HG02885 (cell line): ENCODE measurements at regions not wholly inside any gene's neighbourhood (a gene's known extent, or its start where the extent isn't known, plus 50 kb on each side); places are given as distances from the start of the nearest gene placed in this dataset.
"Not testable (repeated sequence)": the region's sequence is repeated elsewhere in the genome, so short reads cannot be mapped to it uniquely, and the experiment has no call there.

Source experiments
- ATAC-seq: cut with Tn5 transposase; IDR thresholded peaks from one replicate; pipeline ENCODE4 v1.9.1; 2021; ENCODE audit warnings: mild to moderate bottlenecking; ENCODE audit not compliant: unreplicated experiment, poor library complexity

DNA sequence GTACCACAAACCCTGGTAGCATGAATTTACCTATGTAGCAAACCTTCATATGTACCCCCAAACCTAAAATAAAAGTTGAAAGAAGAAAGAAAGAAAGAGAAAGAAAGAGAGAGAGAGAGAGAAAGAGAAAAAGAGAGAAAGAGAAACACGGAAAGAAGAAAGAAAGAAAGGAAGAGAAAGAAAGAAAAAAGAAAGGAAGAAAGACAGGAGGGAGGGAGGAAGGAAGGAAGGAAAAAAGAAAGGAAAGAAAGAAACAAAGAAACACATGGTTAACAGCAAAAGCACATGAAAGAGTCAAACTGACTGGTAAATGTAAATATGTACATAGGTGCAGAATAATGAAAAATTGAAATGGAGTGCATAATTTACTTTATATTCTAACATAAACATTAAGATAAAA, 903.4 kb downstream of the LRFN5 start:
- no peak for ATAC-seq

- ATAC-seq: no peak
These were observed 901.7 kb downstream of the LRFN5 start for GRCh38 chr14:42508209-42508946.

DNA sequence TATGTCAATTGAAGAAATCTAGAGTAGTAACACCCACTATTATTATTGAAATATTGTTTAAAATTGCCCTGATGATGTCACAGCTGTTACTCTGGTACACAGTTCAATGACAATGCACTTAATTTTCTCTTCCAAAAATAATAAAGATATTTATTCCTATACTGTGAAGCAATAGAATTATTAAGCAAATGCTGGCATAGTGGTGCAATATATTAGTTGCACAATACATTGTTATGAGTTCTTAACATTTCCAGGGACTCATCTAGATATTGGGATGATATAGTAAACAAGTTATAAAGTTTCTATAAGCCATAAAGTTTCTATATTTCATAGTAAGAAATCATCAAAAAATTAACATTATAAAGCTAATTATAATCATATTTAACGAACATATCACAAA, 897.8 kb downstream of the LRFN5 start:
- ATAC-seq: no peak

DNA sequence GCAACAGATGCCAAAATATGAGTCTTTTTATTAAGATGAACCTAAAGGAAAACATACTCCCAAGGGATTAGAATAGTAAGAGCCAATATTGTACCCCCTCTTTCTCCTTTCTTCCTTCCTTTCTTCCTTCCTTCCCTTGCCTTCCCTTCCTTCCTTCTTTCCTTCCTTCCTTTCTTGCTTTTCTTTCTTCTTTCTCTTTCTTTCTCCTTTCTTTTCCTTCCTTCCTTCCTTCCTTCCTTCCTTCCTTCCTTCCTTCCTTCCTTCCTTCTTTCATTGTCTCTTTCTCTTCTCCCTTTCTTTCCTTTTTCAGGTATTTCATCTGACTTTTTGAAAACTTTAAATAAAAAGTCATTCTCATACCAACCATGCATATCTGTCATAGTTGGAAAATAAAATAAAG, 892.5 kb downstream of the LRFN5 start:
- no peak for ATAC-seq

DNA sequence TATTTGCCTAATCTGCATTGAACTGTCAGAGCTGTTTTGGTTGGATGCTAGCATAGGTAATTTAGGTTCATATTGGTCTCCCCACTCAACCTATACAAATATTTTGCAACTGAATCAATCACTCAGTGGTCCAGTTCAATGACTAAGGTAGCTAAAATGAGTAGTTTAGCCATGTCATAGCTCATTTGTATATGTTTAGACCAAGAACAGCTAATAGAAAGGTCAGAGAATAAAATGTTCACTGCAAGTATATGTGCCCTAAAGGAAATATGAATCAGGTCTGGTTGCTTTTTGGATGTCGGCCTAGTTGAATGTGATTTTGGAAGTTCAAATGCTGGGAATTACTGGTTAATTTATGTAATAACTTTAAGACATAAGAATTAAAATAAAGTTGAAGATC, 883.9 kb downstream of the LRFN5 start:
- ATAC-seq: no peak

DNA sequence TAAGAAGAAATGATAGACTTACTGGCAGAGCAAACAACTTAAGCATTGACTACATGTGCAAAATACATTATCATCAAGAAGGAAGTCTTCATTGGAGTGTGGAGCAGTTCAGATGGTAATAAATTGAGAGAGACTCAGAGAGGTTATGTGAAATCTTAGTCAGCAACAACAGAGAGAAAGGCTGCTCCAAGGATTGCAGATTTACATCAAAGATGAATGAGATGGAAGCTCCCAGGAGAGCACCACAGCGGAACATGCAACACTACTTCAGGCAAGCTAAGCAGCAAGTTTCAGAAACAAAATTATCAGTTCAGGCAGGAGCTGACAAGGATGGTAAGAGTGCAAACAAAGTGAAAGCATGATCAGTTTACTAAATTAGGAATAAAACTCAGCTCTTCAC, 882.3 kb downstream of the LRFN5 start:
- no peak for ATAC-seq

DNA sequence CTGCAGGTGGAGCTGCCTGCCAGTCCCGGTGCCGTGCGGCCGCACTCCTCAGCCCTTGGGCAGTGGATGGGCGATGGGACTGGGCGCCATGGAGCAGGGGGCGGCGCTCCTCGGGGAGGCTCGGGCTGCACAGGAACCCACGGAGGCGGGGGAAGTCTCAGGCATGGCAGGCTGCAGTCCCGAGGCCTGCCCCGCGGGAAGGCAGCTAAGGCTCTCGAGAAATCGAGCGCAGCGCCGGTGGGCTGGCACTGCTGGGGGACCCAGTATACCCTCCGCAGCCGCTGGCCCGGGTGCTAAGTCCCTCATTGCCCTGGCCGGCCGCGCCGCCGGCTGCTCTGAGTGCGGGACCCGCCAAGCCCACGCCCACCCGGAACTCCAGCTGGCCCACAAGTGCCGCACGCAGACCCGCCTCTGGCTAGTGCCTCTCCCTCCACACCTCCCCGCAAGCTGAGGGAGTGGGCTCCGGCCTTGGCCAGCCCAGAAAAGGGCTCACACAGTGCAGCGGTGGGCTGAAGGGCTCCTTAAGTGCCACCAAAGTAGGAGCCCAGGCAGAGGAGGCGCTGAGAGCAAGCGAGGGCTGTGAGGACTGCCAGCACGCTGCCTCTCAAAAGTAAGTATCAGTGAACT, 875.8 kb downstream of the LRFN5 start:
- not testable (repeated sequence) for ATAC-seq

DNA sequence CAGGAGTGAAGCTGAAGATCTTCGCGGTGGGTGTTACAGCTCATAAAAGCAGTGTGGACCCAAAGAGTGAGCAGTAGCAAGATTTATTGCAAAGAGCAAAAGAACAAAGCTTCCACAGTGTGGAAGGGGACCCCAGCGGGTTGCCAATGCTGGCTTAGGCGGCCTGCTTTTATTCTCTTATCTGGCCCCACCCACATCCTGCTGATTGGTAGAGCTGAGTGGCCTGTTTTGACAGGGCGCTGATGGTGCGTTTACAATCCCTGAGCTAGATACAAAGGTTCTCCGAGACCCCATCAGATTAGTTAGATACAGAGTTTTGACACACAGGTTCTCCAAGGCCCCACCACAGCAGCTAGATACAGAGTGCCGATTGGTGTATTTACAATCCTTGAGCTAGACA, 875.0 kb downstream of the LRFN5 start:
- ATAC-seq: not testable (repeated sequence)

DNA sequence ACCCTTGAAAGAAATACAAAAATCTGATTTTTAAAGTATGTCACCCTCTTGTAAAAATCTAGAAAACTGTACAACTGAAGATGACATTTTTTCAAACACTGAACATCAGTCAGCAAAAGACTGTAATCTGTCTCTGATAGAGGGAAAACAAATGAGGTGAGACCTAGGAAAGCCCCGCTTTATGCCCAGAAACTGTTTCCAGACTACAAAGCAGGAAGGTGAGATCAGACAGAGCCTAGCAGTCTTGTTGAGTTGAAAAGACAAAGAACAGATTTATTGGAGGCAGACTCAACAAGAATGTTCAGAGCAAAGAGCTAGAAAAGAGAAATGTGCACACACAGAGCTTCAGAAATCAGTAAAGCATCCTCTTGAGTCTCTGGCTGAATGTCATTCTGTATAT, 873.6 kb downstream of the LRFN5 start:
- ATAC-seq: no peak

GRCh38 chr14:42475289-42475688, 868.6 kb downstream of the LRFN5 start:
- ATAC-seq: no peak

DNA sequence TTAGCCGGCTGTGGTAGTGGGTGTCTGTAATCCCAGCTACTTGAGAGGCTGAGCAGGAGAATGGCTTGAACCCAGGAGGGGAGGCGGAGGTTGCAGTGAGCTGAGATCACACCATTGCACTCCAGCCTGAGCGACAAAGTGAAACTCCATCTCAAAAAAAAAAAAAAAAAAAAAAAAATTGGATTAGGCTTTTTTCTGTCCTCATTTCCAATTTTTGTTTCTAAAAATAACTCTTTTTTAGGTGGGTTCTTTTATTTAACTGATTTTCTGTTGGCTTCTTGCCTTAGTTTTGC, 863.7 kb downstream of the LRFN5 start:
- no peak for ATAC-seq

DNA sequence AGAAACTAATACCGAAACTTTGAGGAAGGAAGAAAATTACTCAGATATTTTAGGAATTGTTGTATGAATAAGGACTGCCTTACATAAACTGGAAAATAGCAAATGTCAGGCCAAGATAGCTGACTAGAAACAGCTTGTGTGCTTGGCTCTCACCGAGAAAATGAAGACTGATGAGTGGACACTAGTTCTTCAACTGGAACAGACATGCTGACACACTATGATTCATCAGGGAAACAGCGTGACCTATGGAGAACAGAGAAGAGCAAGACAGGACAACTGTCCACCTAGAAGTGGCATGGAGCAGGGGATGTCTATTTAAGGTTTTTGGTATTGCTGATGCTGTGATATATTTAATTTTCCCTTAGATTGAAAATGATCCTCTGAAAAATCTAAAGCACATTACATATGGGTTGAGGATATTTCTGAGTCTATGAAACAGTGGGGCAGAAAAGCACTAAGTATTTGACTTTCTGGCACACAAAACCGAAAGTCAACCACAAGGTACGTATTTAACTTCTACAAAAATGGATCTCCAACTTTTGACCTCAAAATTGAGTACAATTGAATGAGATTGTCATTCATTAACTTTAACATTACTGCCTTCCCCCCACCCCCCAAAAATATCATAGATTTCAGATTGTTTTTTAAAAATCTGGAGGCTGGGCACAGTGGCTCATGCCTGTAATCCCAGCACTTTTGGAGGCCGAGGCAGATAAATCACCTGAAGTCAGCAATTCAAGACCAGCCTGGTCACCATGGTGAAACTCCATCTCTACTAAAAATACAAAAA, 863.2 kb downstream of the LRFN5 start:
- ATAC-seq: no peak

GRCh38 chr14:42460673-42461072, 854.0 kb downstream of the LRFN5 start:
- ATAC-seq: no peak

DNA sequence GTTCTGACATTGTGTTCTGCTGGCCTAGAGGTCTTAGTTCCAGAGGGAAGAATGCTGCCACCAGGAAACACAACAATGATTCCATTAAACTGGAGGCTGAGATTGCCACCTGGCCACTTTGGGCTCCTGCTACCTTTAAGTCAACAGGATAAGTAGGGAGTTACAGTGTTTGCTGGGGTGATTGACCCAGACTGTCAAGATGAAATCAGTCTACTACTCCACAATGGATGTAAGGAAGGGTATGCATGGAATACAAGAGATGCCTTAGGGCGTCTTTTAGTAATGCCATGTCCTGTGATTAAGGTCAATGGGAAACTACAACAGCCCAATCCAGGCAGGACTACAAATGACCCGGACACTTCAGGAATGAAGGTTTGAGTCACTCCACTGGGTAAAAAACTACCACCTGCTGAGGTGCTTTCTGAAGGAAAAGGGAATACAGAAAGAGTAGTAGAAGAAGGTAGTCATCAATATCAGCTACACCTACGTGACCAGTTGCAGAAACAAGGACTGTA, 852.6 kb downstream of the LRFN5 start:
- no peak for ATAC-seq

DNA sequence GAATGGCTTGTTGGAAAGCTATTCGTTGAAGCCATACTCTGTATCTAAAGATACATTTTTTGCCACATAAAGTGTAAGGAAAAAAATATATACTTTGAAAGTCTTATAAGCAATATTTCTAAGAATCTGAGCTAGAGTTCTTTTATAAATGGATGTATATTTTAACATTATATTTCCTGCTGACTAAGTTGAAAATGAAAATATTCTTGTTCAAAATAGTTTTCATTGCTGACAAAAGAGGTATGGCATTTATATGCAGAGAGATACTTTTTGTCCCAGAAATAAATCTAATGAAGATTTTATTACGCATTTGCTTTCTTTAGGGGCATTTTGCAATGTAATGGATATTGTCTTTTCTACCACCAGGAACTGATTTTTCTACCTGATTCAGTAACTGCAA, 834.9 kb downstream of the LRFN5 start:
- no peak for ATAC-seq

DNA sequence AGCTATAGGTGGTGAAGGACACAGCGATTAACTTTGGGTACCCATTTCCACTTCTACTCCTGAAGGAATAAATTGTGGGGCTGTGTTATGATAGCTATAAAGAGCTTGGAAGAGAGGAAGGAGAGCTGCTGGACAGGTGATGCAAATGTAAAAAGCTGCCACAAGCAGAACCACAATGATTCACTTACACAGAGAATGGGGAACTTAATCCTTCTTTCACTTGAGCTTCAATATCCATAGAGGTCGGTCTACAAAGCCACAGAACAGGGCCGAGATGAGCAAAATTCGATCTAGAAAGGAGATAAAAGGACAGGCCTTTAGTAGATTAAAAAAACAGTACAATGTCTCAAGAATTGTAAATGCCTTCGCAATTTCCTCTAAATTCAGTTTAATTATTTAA, 831.1 kb downstream of the LRFN5 start:
- ATAC-seq: no peak

GRCh38 chr14:42429401-42429800, 822.7 kb downstream of the LRFN5 start:
- no peak for ATAC-seq

DNA sequence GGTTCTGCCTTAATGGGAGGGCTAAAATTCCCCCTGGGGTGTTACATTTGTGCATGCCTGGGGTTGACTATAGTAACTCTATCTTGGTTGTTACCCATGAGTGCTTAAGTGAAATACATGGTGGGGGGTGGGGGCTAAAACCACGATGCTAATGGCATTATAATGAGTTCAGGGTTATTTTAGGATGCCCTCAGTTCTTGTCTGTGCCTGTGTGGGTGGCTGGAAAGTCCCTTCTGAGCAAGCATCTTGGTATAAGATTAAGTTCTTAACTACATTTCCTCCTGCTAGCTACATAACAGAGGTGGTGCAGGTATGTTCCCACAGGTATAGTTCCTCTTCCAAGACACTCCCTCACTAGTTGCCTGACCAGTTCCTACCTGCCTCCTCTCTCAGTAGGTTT, 822.3 kb downstream of the LRFN5 start:
- ATAC-seq: peak; percentile 95

DNA sequence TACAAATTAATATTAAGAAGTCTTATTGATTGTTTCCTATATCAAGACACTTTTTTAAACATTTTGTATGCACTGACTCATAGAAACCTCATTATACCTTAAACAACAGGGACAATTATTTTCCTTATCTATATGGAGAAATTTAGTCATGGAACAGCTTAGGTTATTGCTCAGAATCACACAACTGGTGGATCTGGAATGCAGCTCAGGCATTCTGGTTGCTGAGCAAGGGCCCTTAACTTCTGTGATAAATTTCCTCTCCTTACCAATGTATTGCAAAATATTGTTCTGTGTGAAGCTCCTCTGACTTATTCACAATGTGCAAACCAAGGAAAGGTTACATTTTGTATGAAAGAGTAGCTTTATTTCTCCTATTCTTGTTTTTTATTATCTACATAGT, 817.8 kb downstream of the LRFN5 start:
- no peak for ATAC-seq

DNA sequence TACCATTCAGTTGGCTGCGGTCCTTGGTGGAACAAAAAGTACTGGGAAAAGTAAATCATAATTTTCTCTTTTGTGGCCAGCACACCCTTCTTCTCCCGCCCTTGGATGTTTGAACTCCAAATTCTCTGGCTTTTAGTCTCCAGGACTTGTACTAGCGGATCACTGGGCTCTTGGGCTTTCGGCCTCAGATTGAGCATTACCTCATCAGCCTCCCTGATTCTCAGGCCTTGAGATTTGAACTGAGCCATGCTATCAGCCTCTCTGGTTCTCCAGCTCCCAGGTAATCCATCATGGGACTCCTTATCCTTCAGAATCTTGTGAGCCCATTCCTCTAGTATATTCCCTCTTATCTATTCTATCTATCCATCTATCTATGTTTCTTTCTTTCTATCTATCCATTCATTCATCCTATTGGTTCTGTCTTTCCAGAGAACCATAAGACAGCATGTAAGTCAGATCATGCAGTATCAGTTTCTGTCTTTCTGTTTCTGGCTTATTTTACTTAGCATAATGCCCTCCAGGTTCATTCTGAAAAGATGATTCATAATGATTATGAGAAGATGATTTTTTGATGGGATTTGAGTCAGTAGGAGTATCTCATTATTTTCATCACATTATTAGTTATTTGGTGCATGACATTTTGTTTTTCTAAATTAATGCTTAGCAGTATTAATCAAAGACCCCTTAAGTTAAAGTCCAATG, 814.9 kb downstream of the LRFN5 start:
- no peak for ATAC-seq

DNA sequence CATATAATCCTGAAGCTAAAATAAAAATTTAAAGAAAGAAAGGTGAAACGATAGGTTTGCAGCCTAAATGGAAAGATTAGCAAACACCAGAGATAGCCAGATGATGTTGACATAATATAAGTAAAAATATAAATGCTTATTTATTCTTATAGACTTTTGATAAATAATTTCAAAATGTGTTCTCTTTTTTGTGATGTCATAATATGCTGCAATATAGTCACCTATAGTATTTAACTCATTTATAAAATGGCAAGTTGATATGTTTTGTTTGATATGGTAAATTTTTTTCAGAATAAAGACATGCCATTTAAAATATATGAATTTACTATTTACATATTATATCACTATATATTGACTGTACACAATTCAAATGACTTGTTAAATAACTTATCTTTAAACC, 813.4 kb downstream of the LRFN5 start:
- ATAC-seq: no peak
